Occipital lobe (tissue), 1 donor: ENCODE measurements at regions not wholly inside any gene's neighbourhood (a gene's known extent, or its start where the extent isn't known, plus 50 kb on each side); places are given as distances from the start of the nearest gene placed in this dataset.
A peak's percentile ranks its signal among the peaks of the same experiment; 100 is the strongest.
"Not testable (repeated sequence)": the region's sequence is repeated elsewhere in the genome, so short reads cannot be mapped to it uniquely, and the experiment has no call there.

Experiments used
- DNase-seq: peaks from one replicate; lab custom pipeline; 2025; lab: John Stamatoyannopoulos, UW

- no peak for DNase-seq
Observed at GRCh38 chr12:131333621-131334440, 377.1 kb upstream of the SFSWAP start.

- DNase-seq = no peak
Observed at GRCh38 chr12:131334835-131335234, 376.1 kb upstream of the SFSWAP start.

GRCh38 chr12:131335456-131335855 lies 375.4 kb upstream of the SFSWAP start:
- no peak for DNase-seq

- DNase-seq = not testable (repeated sequence)
Observed at GRCh38 chr12:131337861-131338260, 373.0 kb upstream of the SFSWAP start.

GRCh38 chr12:131340616-131341210 lies 370.2 kb upstream of the SFSWAP start:
- DNase-seq = no peak

- DNase-seq = not testable (repeated sequence)
Observed at GRCh38 chr12:131341608-131342007, 369.3 kb upstream of the SFSWAP start.

- DNase-seq = not testable (repeated sequence)
Observed at GRCh38 chr12:131343436-131343835, 367.5 kb upstream of the SFSWAP start.

- DNase-seq = not testable (repeated sequence)
Observed at GRCh38 chr12:131344715-131345520, 366.0 kb upstream of the SFSWAP start.

- DNase-seq = no peak
Observed at GRCh38 chr12:131345521-131346436, 365.1 kb upstream of the SFSWAP start.

GRCh38 chr12:131346555-131347344 lies 364.1 kb upstream of the SFSWAP start:
- DNase-seq = no peak

GRCh38 chr12:131347345-131347714 lies 363.6 kb upstream of the SFSWAP start:
- DNase-seq = no peak

GRCh38 chr12:131347732-131348131 lies 363.2 kb upstream of the SFSWAP start:
- no peak for DNase-seq

- peak; percentile 33 for DNase-seq
Observed at GRCh38 chr12:131348231-131348630, 362.7 kb upstream of the SFSWAP start.

GRCh38 chr12:131348646-131349045 lies 362.2 kb upstream of the SFSWAP start:
- no peak for DNase-seq

- DNase-seq = no peak
Observed at GRCh38 chr12:131349397-131350127, 361.3 kb upstream of the SFSWAP start.

GRCh38 chr12:131350943-131351318 lies 360.0 kb upstream of the SFSWAP start:
- DNase-seq = no peak

GRCh38 chr12:131351319-131352028 lies 359.4 kb upstream of the SFSWAP start:
- DNase-seq = no peak

GRCh38 chr12:131352296-131352900 lies 358.5 kb upstream of the SFSWAP start:
- no peak for DNase-seq

- no peak for DNase-seq
Observed at GRCh38 chr12:131353376-131353775, 357.5 kb upstream of the SFSWAP start.
